ENCODE measurements at regions not wholly inside any gene's neighbourhood (a gene's known extent, or its start where the extent isn't known, plus 50 kb on each side); places are given as distances from the start of the nearest gene placed in this dataset.

GRCh38 chr3:59684766-59685165 is 634.9 kb upstream of the CFAP20DC start:
- TF ChIP-seq CTCF (IDR thresholded peaks at IDR 0.05; ENCODE audit: insufficient read depth, missing control alignments) = no peak
- peak; percentile 6 for FAIRE-seq
- no peak for DNase-seq (ENCODE audit: insufficient read length, low spot score)

- DNase-seq (ENCODE audit: insufficient read length, low spot score) (no peak), FAIRE-seq (no peak)
- no peak for TF ChIP-seq CTCF (IDR thresholded peaks at IDR 0.05; ENCODE audit: insufficient read depth, missing control alignments)
Measured at GRCh38 chr3:59680919-59681318, 631.1 kb upstream of the CFAP20DC start.

GRCh38 chr3:59677747-59678702 is 628.2 kb upstream of the CFAP20DC start:
- no peak for DNase-seq (ENCODE audit: insufficient read length, low spot score)
- FAIRE-seq = no peak
- TF ChIP-seq CTCF (IDR thresholded peaks at IDR 0.05; ENCODE audit: insufficient read depth, missing control alignments) = no peak

- no peak for TF ChIP-seq CTCF (IDR thresholded peaks at IDR 0.05; ENCODE audit: insufficient read depth, missing control alignments)
- FAIRE-seq = no peak
- DNase-seq (ENCODE audit: insufficient read length, low spot score) = no peak
Measured at GRCh38 chr3:59675495-59675894, 625.7 kb upstream of the CFAP20DC start.

- DNase-seq (ENCODE audit: insufficient read length, low spot score) (no peak), FAIRE-seq (no peak)
- no peak for TF ChIP-seq CTCF (IDR thresholded peaks at IDR 0.05; ENCODE audit: insufficient read depth, missing control alignments)
Measured at GRCh38 chr3:59663076-59663850, 613.4 kb upstream of the CFAP20DC start.

GRCh38 chr3:59660852-59661625 is 611.2 kb upstream of the CFAP20DC start:
- FAIRE-seq (no peak), DNase-seq (ENCODE audit: insufficient read length, low spot score) (no peak)
- no peak for TF ChIP-seq CTCF (IDR thresholded peaks at IDR 0.05; ENCODE audit: insufficient read depth, missing control alignments)

Measured in D721Med (cell line).